HEK293T (cell line): ENCODE measurements at regions not wholly inside any gene's neighbourhood (a gene's known extent, or its start where the extent isn't known, plus 50 kb on each side); places are given as distances from the start of the nearest gene placed in this dataset.
"Not testable (repeated sequence)": the region's sequence is repeated elsewhere in the genome, so short reads cannot be mapped to it uniquely, and the experiment has no call there.

ENCODE experiments used
- CTCF ChIA-PET: fragments of 350-600 bp; formaldehyde crosslinking; extraction: SDS; loops from one replicate; lab custom pipeline; 2021; ENCODE audit warnings: antibody characterized with exemption, inconsistent platforms; lab: Yijun Ruan, JAX
- POLR2A ChIA-PET: fragments of 350-600 bp; formaldehyde crosslinking; extraction: SDS; loops from one replicate; lab custom pipeline; 2020; ENCODE audit warnings: antibody characterized with exemption, inconsistent platforms; lab: Yijun Ruan, JAX
- DNase-seq: peaks from one replicate; pipeline ENCODE4 v3.0.0; 2012; ENCODE audit warnings: mixed read lengths; ENCODE audit errors: extremely low spot score

DNA sequence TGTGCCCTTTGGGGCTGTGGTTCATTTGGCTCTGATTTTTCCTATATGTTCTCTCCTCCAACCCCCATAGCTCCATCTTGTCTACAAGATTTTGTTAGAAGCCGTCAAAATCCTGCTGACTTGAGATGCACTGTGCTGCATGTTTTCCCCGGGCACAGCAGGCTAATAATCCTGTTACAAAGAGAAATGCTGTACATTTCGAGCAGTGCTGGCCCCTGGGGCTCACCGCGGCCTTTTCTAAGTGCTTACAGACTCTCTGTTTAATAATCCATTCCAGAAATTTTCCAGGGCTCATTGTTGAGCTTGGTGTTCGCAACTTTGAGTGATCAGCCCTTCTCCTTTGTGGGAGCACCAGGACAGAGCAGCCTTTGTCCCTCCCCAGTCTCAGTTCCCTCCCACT lies 158.6 kb downstream of the OR4F15 start:
- POLR2A ChIA-PET, CTCF ChIA-PET: not testable (repeated sequence)

DNA sequence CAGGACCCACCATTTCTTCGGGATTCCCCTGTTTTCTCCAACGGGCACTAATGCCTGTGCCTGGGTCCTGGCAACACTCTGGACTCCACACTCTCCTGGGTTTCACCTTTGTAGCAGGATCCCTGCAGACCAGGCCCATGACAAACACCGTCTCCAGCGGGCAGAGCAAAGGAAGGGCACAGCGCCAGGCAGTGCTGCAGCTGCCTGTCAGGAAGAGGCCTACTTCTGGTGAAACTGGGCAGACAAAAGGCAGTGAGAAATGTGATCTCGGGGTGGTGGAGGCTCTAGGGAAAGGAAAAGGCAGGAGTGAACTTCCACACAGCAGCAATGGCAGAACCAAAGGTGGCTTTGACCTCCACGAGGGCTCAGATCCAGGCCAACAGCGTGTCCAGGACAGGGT lies 165.3 kb downstream of the OR4F15 start:
- POLR2A ChIA-PET, DNase-seq, CTCF ChIA-PET: not testable (repeated sequence)

More for the DNA sequence above, 158.6 kb downstream of the OR4F15 start:
- not testable (repeated sequence) for DNase-seq

DNA sequence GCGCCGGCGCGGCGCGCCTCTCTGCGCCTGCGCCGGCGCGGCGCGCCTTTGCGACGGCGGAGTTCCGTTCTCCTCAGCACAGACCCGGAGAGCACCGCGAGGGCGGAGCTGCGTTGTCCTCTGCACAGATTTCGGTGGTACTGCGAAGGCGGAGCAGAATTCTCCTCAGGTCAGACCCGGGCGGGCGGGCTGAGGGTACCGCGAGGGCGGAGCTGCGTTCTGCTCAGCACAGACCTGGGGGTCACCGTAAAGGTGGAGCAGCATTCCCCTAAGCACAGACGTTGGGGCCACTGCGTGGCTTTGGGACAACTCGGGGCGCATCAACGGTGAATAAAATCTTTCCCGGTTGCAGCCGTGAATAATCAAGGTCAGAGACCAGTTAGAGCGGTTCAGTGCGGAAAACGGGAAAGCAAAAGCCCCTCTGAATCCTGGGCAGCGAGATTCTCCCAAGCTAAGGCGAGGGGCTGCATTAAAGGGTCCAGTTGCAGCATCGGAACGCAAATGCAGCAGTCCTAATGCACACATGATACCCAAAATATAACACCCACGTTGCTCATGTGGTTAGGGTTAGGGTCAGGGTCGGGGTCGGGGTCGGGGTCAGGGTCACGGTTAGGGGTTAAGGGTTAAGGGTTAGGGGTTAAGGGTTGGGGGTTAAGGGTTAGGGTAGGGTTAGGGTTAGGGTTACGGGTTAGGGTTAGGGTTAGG lies 168.4 kb downstream of the OR4F15 start:
- DNase-seq: peak; percentile 6
- CTCF ChIA-PET, POLR2A ChIA-PET: not testable (repeated sequence)
